Neural progenitor cell (in vitro differentiated cells): ENCODE measurements at regions not wholly inside any gene's neighbourhood (a gene's known extent, or its start where the extent isn't known, plus 50 kb on each side); places are given as distances from the start of the nearest gene placed in this dataset.

Source experiments
- EZH2 ChIP-seq: fragments of 200-600 bp; sonication (generic); IDR thresholded peaks from 2 replicates; pipeline ENCODE4 v1.6.1; 2017; ENCODE audit warnings: antibody characterized with exemption, mild to moderate bottlenecking, moderate library complexity
- EZH2phosphoT487 ChIP-seq: fragments of 200-600 bp; sonication (generic); IDR thresholded peaks from 2 replicates; pipeline ENCODE4 v1.6.1; 2017; ENCODE audit warnings: antibody characterized with exemption
- TF ChIP-seq, protein P1 (sequence below): fragments of 200-600 bp; sonication (generic); IDR thresholded peaks from 2 replicates; pipeline ENCODE4 v1.5.1; 2017; ENCODE audit warnings: antibody characterized with exemption, mild to moderate bottlenecking

DNA sequence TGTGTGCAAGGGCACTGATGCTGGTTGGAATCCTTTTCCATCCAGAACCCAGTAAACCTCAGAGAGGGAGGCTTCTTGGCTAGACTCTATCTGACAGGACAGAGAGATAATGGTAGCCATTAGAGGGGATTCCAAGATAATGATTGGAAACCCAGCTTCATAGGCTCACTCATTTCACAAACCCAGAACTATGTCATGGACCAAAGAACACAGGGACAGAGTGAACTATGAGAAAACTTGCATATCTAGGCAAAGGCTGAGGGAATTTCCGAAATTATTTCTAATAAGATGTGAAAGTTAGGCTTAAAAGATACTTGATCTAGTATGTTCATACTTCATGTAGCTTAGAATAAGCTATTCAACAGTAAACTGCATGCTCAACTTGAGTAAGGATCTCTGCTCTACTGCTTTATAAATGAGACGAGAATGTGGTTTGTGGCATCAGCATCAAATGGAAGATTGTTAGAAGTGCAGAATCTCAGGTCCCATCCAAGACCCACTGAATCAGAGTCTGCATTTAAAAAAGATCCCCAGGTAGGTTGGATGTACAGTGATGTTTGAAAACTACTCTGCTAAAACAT lies 261.4 kb downstream of the DMRT2 start:
- TF ChIP-seq, protein P1, sequence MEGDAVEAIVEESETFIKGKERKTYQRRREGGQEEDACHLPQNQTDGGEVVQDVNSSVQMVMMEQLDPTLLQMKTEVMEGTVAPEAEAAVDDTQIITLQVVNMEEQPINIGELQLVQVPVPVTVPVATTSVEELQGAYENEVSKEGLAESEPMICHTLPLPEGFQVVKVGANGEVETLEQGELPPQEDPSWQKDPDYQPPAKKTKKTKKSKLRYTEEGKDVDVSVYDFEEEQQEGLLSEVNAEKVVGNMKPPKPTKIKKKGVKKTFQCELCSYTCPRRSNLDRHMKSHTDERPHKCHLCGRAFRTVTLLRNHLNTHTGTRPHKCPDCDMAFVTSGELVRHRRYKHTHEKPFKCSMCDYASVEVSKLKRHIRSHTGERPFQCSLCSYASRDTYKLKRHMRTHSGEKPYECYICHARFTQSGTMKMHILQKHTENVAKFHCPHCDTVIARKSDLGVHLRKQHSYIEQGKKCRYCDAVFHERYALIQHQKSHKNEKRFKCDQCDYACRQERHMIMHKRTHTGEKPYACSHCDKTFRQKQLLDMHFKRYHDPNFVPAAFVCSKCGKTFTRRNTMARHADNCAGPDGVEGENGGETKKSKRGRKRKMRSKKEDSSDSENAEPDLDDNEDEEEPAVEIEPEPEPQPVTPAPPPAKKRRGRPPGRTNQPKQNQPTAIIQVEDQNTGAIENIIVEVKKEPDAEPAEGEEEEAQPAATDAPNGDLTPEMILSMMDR: no peak
- no peak for TF ChIP-seq EZH2phosphoT487
- no peak for TF ChIP-seq EZH2
